ENCODE measurements at regions not wholly inside any gene's neighbourhood (a gene's known extent, or its start where the extent isn't known, plus 50 kb on each side); places are given as distances from the start of the nearest gene placed in this dataset.

- TF ChIP-seq HNF1A (IDR thresholded peaks at IDR 0.05; ENCODE audit: low read depth) (no peak), HNF1A (CRISPR knock-in tag; IDR thresholded peaks at IDR 0.05; ENCODE audit: borderline replicate concordance) (no peak), PBX3 (CRISPR knock-in tag; IDR thresholded peaks at IDR 0.05; ENCODE audit: borderline replicate concordance) (no peak), NR2C2 (CRISPR knock-in tag; IDR thresholded peaks at IDR 0.05; ENCODE audit: borderline replicate concordance) (no peak), ZNF382 (CRISPR knock-in tag; IDR thresholded peaks at IDR 0.05; ENCODE audit: borderline replicate concordance) (no peak), PRMT3 (CRISPR knock-in tag; IDR thresholded peaks at IDR 0.05; ENCODE audit: borderline replicate concordance, low read depth) (no peak), ZNF143 (CRISPR knock-in tag; IDR thresholded peaks at IDR 0.05) (no peak), ETS1 (CRISPR knock-in tag; IDR thresholded peaks at IDR 0.05) (no peak), THYN1 (CRISPR knock-in tag; IDR thresholded peaks at IDR 0.05; ENCODE audit: borderline replicate concordance, low read depth) (no peak), ZNF280D (CRISPR knock-in tag; IDR thresholded peaks at IDR 0.05) (no peak), ZFP36L1 (CRISPR knock-in tag; IDR thresholded peaks at IDR 0.05) (no peak), ZNF562 (CRISPR knock-in tag; IDR thresholded peaks at IDR 0.05; ENCODE audit: borderline replicate concordance) (no peak)
Observed at GRCh38 chr1:95558791-95559190, 324.8 kb downstream of the RWDD3 start (continued).
